AG09309 (cell line): ENCODE measurements at regions not wholly inside any gene's neighbourhood (a gene's known extent, or its start where the extent isn't known, plus 50 kb on each side); places are given as distances from the start of the nearest gene placed in this dataset.

ENCODE experiments used
- DNase-seq: peaks from one replicate; pipeline ENCODE4 v3.0.0-alpha.2; 2010; ENCODE audit warnings: low read depth
- H3K4me3 ChIP-seq: 2 replicates; pipeline ENCODE4 v1.5.1; 2011; ENCODE audit warnings: mild to moderate bottlenecking, low read depth, low read length, moderate library complexity; ENCODE audit not compliant: control insufficient read depth
- CTCF ChIP-seq: IDR thresholded peaks from 2 replicates; pipeline ENCODE4 v1.5.1; 2011; ENCODE audit warnings: mild to moderate bottlenecking, low read depth, low read length, inconsistent platforms; ENCODE audit not compliant: insufficient read depth, control insufficient read depth; ENCODE audit errors: missing control alignments

DNA sequence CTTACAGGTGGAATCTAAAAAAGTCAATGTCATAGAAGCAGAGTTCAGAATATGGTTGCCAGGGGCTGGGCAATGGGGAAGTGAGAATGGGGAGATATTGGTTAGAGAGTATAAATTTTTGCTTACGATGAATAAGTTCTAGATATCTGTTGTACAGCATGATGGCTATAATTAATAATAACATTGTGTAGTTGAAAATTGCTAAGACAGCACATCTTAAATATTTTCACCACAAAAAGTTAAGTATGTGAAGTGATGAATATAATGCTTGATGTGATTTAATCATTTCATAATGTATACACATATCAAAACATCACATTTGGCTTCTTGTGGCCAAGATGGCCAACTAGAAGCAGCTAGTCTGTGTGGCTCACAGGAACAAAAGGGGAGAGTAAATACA, 425.9 kb upstream of the ACO1 start:
- TF ChIP-seq CTCF: no peak
- H3K4me3 ChIP-seq: no peak overlapping the region
- no peak for DNase-seq

DNA sequence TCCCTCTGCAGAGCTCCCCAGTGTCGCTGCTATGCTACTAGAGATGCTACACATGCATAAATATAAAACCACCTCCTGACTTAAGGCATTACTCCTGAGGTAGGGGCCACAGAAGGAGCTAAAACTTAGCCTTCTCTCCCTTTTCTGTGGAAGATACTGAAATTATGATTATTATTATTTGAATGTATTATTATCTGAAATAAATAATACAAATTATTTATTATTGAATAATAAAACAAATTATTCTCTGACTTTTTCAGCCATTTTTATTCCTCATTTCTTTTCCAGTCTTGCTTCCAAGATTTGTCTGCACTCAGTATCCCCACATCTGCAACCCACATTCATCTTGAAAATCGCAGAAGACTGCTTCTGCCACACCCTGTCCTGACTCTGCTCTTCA, 414.9 kb upstream of the ACO1 start:
- no peak overlapping the region for H3K4me3 ChIP-seq
- TF ChIP-seq CTCF: no peak
- DNase-seq: no peak

DNA sequence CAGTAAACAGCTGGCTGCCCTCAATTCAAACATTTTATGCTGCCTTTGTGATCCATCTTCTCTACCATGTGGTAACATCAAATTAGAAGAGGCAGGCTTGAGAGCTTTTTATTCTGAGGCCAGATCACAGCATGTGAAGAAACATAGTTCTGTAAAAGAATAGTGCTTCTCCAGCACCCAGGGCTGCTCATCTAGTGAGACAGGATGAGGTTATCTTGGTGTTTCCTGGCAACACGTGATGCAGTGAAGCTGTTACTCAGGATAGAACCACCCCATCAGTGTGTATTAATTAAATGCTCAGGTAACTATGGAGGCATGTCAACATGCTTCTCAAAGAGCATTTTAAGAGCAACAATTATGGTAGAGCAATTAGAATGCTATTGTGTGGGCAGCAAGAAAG, 400.5 kb upstream of the ACO1 start:
- no peak for DNase-seq
- H3K4me3 ChIP-seq: no peak overlapping the region
- no peak for TF ChIP-seq CTCF

DNA sequence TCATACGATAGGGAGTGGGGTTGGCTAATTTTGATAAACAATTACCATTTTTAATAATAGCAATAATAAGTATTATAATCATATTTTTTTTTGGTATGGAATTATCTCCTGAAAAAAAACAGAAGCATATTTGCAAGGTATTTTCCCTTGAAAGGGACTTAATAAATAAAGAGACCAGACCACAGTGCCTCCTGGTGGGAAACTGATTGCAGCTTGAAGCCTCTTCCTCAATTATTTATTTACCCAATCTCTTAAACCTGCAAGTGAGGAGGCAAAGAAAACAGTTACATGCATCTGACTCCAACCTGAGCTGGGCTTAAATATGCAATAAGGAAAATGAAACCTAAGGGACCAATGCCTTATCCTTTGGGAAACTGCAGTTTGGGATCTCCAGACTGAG, 388.1 kb upstream of the ACO1 start:
- no peak overlapping the region for H3K4me3 ChIP-seq
- DNase-seq: no peak
- no peak for TF ChIP-seq CTCF

GRCh38 chr9:32004431-32005076, 379.9 kb upstream of the ACO1 start:
- no peak for DNase-seq
- no peak overlapping the region for H3K4me3 ChIP-seq
- TF ChIP-seq CTCF: no peak

GRCh38 chr9:32010322-32010721, 374.1 kb upstream of the ACO1 start:
- H3K4me3 ChIP-seq: no peak overlapping the region
- TF ChIP-seq CTCF: no peak
- no peak for DNase-seq

GRCh38 chr9:32011049-32011448, 373.4 kb upstream of the ACO1 start:
- TF ChIP-seq CTCF: no peak
- DNase-seq: no peak
- H3K4me3 ChIP-seq: no peak overlapping the region
